Transverse colon (tissue), 4 donors: ENCODE measurements at regions not wholly inside any gene's neighbourhood (a gene's known extent, or its start where the extent isn't known, plus 50 kb on each side); places are given as distances from the start of the nearest gene placed in this dataset.

Experiments
- CTCF ChIP-seq, 5 experiments: fragments of 200-600 bp in 3 of 5; fragments of 450-650 bp in 2 of 5; sonication (generic) in 3 of 5; IDR thresholded peaks; 1 replicate in 2 of 5; 2 replicates in 3 of 5; pipeline ENCODE4 v1.5.1; 2016 to 2017; ENCODE audit warnings: antibody characterized with exemption in 5 of 5, inconsistent platforms in 3 of 5, mild to moderate bottlenecking in 2 of 5, moderate library complexity in 1 of 5
- POLR2A ChIP-seq: fragments of 450-650 bp; IDR thresholded peaks from one replicate; pipeline ENCODE4 v1.6.1; 2016; ENCODE audit warnings: antibody characterized with exemption, mild to moderate bottlenecking, moderate library complexity
- POLR2AphosphoS5 ChIP-seq, 3 donors: sonication (generic); formaldehyde crosslinking; IDR thresholded peaks; one replicate each; pipeline ENCODE4 v1.6.1; 2016; ENCODE audit warnings: antibody characterized with exemption in 3 of 3

GRCh38 chr17:71550675-71551074 is 570.1 kb upstream of the SOX9 start:
- TF ChIP-seq CTCF (IDR thresholded peaks at IDR 0.05) (no peak), POLR2A (no peak), POLR2AphosphoS5 (IDR thresholded peaks at IDR 0.05) (no peak)
